ENCODE measurements at regions not wholly inside any gene's neighbourhood (a gene's known extent, or its start where the extent isn't known, plus 50 kb on each side); places are given as distances from the start of the nearest gene placed in this dataset.

DNA sequence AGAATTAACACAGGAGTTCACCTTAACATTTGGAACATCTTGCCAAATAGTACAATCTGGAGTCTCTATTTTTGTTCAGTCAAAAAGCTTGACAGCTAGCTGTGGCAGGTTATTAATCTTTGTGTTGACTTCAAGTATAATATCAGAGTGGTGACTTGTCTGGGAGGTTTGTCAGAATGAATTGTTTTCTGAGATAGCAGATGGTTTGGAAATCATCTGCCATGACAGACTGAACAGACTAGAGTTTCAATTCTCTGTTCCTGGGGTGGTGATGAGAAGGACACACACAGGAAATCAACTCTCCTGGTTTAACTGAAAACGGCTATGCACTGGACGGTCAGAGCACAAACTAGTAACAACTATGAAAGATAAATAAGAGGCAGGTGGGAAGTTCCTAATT, 203.3 kb upstream of the EMCN start:
- no peak overlapping the region for H3K27ac ChIP-seq
- TF ChIP-seq ZFX (IDR thresholded peaks at IDR 0.05): no peak
- TF ChIP-seq, protein P1, sequence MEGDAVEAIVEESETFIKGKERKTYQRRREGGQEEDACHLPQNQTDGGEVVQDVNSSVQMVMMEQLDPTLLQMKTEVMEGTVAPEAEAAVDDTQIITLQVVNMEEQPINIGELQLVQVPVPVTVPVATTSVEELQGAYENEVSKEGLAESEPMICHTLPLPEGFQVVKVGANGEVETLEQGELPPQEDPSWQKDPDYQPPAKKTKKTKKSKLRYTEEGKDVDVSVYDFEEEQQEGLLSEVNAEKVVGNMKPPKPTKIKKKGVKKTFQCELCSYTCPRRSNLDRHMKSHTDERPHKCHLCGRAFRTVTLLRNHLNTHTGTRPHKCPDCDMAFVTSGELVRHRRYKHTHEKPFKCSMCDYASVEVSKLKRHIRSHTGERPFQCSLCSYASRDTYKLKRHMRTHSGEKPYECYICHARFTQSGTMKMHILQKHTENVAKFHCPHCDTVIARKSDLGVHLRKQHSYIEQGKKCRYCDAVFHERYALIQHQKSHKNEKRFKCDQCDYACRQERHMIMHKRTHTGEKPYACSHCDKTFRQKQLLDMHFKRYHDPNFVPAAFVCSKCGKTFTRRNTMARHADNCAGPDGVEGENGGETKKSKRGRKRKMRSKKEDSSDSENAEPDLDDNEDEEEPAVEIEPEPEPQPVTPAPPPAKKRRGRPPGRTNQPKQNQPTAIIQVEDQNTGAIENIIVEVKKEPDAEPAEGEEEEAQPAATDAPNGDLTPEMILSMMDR (conservative IDR thresholded peaks at IDR 0.05): no peak

DNA sequence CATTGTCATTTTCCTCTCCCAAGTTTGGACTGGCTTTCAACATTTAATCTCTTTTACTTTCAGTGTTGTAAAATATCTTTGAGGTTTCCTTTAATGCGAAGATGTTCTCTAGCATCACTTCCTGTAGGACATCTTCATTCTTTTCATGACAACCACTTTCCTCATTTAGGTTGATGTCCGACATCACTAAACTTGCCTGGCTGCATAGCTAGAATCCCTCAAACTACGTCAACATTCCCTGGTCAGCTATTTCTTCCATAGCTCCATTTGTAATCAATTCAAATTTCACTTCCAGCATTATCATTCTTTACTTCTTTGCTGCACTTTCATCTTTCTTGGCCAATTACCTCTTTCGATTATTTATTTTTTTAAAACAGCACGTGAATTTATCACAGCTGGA, 198.6 kb upstream of the EMCN start:
- no peak overlapping the region for H3K27ac ChIP-seq
- TF ChIP-seq, protein P1 (conservative IDR thresholded peaks at IDR 0.05): no peak
- no peak for TF ChIP-seq ZFX (IDR thresholded peaks at IDR 0.05)

DNA sequence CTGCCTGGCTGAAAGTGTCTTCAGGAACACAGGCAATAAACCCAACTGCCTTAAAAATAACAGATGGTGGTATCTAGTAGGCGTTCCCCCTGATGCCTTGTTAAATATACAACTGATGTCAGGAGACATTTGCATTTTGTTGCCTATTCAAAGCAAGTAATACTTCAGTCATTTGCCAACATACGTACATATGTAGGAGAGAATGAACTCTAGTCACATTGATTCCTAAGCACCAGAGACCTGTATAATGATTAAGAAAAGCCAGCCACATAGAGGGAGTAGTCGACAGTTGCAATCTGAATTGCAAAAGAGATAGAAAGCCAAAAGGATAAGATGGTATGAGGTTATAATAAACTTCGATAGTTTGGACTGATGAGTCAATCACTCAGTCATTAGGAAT, 191.0 kb upstream of the EMCN start:
- no peak overlapping the region for H3K27ac ChIP-seq
- no peak for TF ChIP-seq ZFX (IDR thresholded peaks at IDR 0.05)
- TF ChIP-seq, protein P1 (conservative IDR thresholded peaks at IDR 0.05): no peak

DNA sequence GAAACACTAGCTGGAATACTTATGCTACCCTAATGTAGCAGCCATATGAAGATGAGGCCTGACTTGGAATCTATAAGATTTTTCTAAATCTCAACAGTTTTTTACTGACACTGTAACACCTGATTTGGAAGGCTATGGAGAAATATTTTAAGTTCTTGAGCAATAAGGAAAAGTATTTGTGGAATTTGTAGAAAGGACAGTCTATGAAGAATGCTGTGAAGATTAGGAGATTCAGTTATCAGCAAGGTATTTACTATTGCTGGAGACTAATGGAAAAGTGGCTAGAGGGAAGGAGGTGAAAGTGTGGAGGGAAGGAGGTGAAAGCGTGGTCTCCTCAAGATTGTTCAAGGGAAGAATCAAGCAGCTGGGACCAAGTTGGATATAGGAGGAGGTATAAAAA, 190.0 kb upstream of the EMCN start:
- H3K27ac ChIP-seq: no peak overlapping the region
- TF ChIP-seq, protein P1 (conservative IDR thresholded peaks at IDR 0.05): no peak
- TF ChIP-seq ZFX (IDR thresholded peaks at IDR 0.05): no peak

DNA sequence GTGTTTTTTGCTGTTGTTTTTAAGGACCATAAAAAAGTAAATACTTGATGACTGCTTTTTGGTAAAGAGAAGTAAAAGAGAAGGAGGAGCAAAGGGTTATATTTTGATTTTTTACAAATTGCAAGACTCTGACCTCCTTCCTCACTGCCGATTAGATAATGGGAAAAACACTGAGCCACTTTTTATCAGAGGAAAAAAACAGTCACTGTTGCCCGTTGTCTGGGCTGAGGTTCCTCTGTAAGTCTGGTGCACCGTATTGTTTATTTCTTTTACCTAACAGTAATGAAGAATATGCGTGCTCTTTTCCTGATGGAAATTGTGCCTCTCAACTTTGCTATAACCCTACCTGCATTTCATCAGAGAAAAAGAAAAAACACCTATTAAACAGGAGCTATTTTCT, 178.7 kb upstream of the EMCN start:
- no peak overlapping the region for H3K27ac ChIP-seq
- TF ChIP-seq, protein P1 (conservative IDR thresholded peaks at IDR 0.05): no peak
- TF ChIP-seq ZFX (IDR thresholded peaks at IDR 0.05): no peak

DNA sequence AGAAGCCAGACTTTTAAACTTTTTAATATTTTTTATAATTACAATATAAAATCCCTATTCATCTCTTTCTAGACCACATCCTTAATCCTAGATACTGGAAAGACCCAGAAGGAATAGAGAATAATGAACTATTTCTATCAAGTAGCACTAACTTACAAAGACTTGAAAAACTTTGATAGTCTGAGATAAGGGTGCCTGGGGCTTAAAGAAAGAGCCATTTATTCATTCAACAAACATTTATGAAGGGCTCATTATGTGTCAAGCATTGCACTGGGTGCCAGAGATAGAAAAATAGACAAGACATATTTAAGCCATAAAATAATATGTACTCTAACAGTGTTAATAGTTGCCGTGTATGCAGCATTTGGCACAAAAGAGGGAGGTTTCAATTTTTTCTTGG, 178.0 kb upstream of the EMCN start:
- H3K27ac ChIP-seq: no peak overlapping the region
- TF ChIP-seq, protein P1 (conservative IDR thresholded peaks at IDR 0.05): no peak
- TF ChIP-seq ZFX (IDR thresholded peaks at IDR 0.05): no peak

DNA sequence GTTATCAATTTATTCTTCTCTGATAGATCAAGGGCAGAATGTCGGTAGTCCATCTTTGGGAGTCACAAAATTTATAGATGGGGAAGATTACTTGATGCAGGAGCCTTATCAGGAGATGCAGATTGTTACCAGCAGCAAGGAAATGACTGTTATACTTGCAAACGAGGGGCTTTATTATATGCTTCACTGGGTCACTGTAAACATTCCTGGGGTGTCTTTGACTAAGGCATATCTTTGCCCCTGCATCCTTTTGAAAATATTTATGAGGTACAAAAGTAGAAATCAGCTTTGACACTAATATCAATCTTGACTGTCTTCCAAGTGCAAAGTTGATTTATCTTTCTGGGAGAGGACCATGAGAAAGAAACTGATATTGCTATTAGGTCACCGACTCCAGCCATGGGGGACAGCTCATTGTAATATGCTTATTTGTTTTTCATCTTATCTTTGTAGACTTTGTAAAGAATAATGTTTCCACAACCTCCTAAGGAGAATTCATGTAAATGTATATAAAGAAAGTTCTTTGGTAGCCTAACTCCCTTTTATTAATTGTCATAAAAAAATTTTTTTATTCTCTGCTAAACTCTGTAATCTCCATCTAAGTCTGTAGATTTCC, 177.3 kb upstream of the EMCN start:
- TF ChIP-seq, protein P1 (conservative IDR thresholded peaks at IDR 0.05): no peak
- no peak for TF ChIP-seq ZFX (IDR thresholded peaks at IDR 0.05)

More for the DNA sequence above, 177.3 kb upstream of the EMCN start:
- no peak overlapping the region for H3K27ac ChIP-seq
